Upper lobe of left lung (tissue), 6 donors: ENCODE measurements at regions not wholly inside any gene's neighbourhood (a gene's known extent, or its start where the extent isn't known, plus 50 kb on each side); places are given as distances from the start of the nearest gene placed in this dataset.

Source experiments
- ATAC-seq, 2 donors: fragments of 200-7000 bp; cut with Tn5 transposase; one replicate each; pipeline ENCODE4 v1.9.1; 2022; ENCODE audit warnings: mild to moderate bottlenecking in 2 of 2, moderate library complexity in 2 of 2; ENCODE audit not compliant: low FRiP score in 2 of 2
- DNase-seq, 2 donors: peaks; one replicate each; pipeline ENCODE4 v3.0.0-alpha.2; 2019 to 2020
- H3K27ac ChIP-seq, 4 donors: fragments of 200-600 bp; sonication (generic); one replicate each; pipeline ENCODE4 v1.5.1; 2016 to 2019
- H3K27me3 ChIP-seq, 4 donors: fragments of 200-600 bp; sonication (generic); one replicate each; pipeline ENCODE4 v1.5.1; 2017 to 2019
- H3K36me3 ChIP-seq, 4 donors: fragments of 200-600 bp; sonication (generic); one replicate each; pipeline ENCODE4 v1.5.1; 2016 to 2019
- H3K4me1 ChIP-seq, 4 donors: fragments of 200-600 bp; sonication (generic); one replicate each; pipeline ENCODE4 v1.5.1; 2018 to 2019
- H3K4me3 ChIP-seq, 4 donors: fragments of 200-600 bp; sonication (generic); one replicate each; pipeline ENCODE4 v1.5.1; 2017 to 2019; ENCODE audit warnings: mild to moderate bottlenecking in 2 of 4, moderate library complexity in 1 of 4
- H3K9me3 ChIP-seq, 4 donors: fragments of 200-600 bp; sonication (generic); one replicate each; pipeline ENCODE4 v1.5.1; 2018 to 2019
- CTCF ChIP-seq, 6 experiments: fragments of 450-650 bp in 4 of 6; fragments of 200-600 bp in 2 of 6; sonication (generic) in 2 of 6; IDR thresholded peaks; one replicate each; pipeline ENCODE4 v1.5.1; 2016 to 2019; ENCODE audit warnings: antibody characterized with exemption in 6 of 6
- EP300 ChIP-seq, 4 donors: sonication (generic); formaldehyde crosslinking; IDR thresholded peaks; one replicate each; pipeline ENCODE4 v1.5.1; 2017; ENCODE audit warnings: antibody characterized with exemption in 4 of 4, control low read depth in 2 of 4
- POLR2A ChIP-seq, 4 donors: fragments of 450-650 bp; IDR thresholded peaks; one replicate each; pipeline ENCODE4 v1.5.1; 2016 to 2017; ENCODE audit warnings: antibody characterized with exemption in 4 of 4, mild to moderate bottlenecking in 2 of 4
- POLR2AphosphoS5 ChIP-seq, 2 donors: sonication (generic); formaldehyde crosslinking; IDR thresholded peaks; one replicate each; pipeline ENCODE4 v1.5.1; 2017; ENCODE audit warnings: antibody characterized with exemption in 2 of 2
- WGBS, 2 donors: methylation state at CpG; one replicate each; pipeline ENCODE4 v1.1.5; 2017 to 2018; 5-methylcytosine and 5-hydroxymethylcytosine counted together
- donor health status: DM: no; HTN: no; CAD: no; lungs with moderate emphysema.
- donor health status: DM: no; HTN: yes; CAD: no; lungs with severe emphysema.

DNA sequence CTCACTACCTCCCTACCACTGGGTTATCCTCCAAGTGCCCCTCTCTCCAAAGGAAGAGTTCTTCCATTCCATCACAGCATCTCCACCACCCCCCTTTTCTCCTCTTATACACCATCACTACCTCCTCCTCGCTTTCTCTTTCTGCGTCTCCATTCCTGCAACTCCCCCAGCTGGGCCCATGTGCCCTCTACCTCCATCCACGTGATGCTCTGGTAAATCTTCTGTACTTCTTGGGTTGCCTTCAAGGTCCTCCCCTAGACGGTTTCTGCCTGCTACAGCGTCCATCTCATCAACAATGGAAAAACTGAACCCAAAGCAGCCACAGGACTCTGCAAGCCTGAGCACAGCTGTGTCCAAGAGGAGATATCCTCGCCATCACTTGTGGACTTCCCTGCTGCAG, 129.5 kb upstream of the SLCO3A1 start:
- no peaks in the 10 kb centered on the region for H3K4me1 ChIP-seq
- 76 to 85% methylated on average over 6 of the region's 6 CpGs for WGBS, 2 donors
- TF ChIP-seq POLR2A (IDR thresholded peaks at IDR 0.05), result no peak
- no peak for TF ChIP-seq CTCF (IDR thresholded peaks at IDR 0.05)
- no peak for TF ChIP-seq POLR2AphosphoS5 (IDR thresholded peaks at IDR 0.05)
- no peak for TF ChIP-seq EP300 (IDR thresholded peaks at IDR 0.05)

GRCh38 chr15:91733661-91734060, 119.8 kb upstream of the SLCO3A1 start:
- no peaks in the 10 kb centered on the region for H3K36me3 ChIP-seq
- H3K4me1 ChIP-seq, result no peaks in the 10 kb centered on the region
- no peaks in the 10 kb centered on the region for H3K27me3 ChIP-seq
- 82 to 93% methylated on average over 6 of the region's 6 CpGs for WGBS, 2 donors
- no peak overlapping the region for H3K27ac ChIP-seq
- TF ChIP-seq EP300 (IDR thresholded peaks at IDR 0.05), result no peak
- TF ChIP-seq POLR2A (IDR thresholded peaks at IDR 0.05), result no peak
- TF ChIP-seq CTCF (IDR thresholded peaks at IDR 0.05), result no peak
- TF ChIP-seq POLR2AphosphoS5 (IDR thresholded peaks at IDR 0.05), result no peak
- H3K9me3 ChIP-seq, result no peaks in the 10 kb centered on the region
- H3K4me3 ChIP-seq, result no peak overlapping the region
- DNase-seq, result no peak
- ATAC-seq, result no peak

More for the DNA sequence above, 129.5 kb upstream of the SLCO3A1 start:
- Histone ChIP-seq H3K9me3 (no peaks in the 10 kb centered on the region), H3K27ac (no peak overlapping the region), H3K36me3 (no peaks in the 10 kb centered on the region), H3K4me3 (no peak overlapping the region), H3K27me3 (no peaks in the 10 kb centered on the region)
- ATAC-seq (no peak), DNase-seq (no peak)

DNA sequence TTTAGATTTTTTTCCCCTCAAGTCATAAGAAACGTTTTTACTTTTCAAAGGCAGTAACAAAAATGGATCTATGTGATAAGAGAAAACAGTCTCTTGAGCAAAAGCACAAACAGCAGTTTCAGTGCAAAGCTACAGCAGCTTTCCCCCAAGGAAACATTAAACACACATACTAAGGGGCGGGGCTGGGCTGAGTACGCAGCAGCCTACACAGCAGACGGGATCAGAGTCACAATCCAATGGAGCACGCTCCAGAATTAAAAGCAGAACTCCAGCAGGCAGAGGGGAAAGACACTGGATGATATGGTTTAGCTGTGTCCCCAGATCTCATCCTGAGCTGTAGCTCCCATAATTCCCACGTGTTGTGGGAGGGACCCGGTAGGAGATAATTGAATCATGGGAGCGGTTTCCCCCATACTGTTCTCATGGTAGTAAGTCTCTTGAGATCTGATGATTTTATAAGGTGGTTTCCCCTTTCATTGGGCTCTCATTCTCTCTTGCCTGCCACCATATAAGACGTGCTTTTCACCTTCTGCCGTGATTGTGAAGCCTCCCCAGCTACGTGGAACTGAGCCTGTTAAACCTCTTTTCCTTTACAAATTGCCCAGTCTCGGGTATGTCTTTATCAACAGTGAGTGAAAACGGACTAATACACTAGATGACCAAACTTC, 116.2 kb upstream of the SLCO3A1 start:
- H3K27me3 ChIP-seq, result no peaks in the 10 kb centered on the region
- H3K4me3 ChIP-seq, result no peak overlapping the region
- DNase-seq, result no peak
- H3K4me1 ChIP-seq, result no peaks in the 10 kb centered on the region
- 68 to 69% methylated on average over 13 of the region's 13 CpGs for WGBS, 2 donors
- no peaks in the 10 kb centered on the region for H3K36me3 ChIP-seq
- TF ChIP-seq POLR2AphosphoS5 (IDR thresholded peaks at IDR 0.05) (no peak), EP300 (IDR thresholded peaks at IDR 0.05) (no peak), POLR2A (IDR thresholded peaks at IDR 0.05) (no peak), CTCF (IDR thresholded peaks at IDR 0.05) (no peak)
- H3K9me3 ChIP-seq, result no peaks in the 10 kb centered on the region
- no peak overlapping the region for H3K27ac ChIP-seq
- ATAC-seq, result no peak

DNA sequence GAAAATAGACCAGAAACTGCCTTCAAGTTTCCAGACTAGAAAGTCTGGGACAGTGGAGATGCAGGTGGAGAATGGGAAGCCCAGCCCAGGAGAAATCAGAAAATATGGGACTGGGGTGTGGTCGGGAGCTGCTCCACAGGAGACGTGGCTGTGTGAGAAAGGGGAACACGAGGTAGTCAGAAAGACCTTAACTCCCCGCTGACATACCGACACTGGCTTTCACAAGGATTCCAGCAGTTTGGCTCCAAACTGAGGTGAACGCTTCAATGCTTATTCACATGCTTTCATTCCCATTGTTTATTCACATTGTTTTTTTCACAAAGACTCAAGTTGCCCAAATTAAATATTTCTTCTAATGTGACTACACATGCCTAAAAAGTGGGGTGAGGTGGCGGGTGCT, 111.5 kb upstream of the SLCO3A1 start:
- H3K4me3 ChIP-seq, result no peak overlapping the region
- no peaks in the 10 kb centered on the region for H3K9me3 ChIP-seq
- H3K27ac ChIP-seq, result no peak overlapping the region
- no peaks in the 10 kb centered on the region for H3K4me1 ChIP-seq
- WGBS, 2 donors, result 82 to 85% methylated on average over 7 of the region's 7 CpGs
- no peak for TF ChIP-seq CTCF (IDR thresholded peaks at IDR 0.05)
- no peak for TF ChIP-seq POLR2A (IDR thresholded peaks at IDR 0.05)
- TF ChIP-seq EP300 (IDR thresholded peaks at IDR 0.05), result no peak
- TF ChIP-seq POLR2AphosphoS5 (IDR thresholded peaks at IDR 0.05), result no peak
- no peaks in the 10 kb centered on the region for H3K27me3 ChIP-seq
- DNase-seq, result no peak
- no peaks in the 10 kb centered on the region for H3K36me3 ChIP-seq
- no peak for ATAC-seq

- no peaks in the 10 kb centered on the region for H3K9me3 ChIP-seq
- H3K4me3 ChIP-seq, result no peak overlapping the region
- ATAC-seq (no peak), DNase-seq (no peak)
- no peaks in the 10 kb centered on the region for H3K27me3 ChIP-seq
- H3K4me1 ChIP-seq, result no peaks in the 10 kb centered on the region
- WGBS, 2 donors, result 70 to 75% methylated on average over 2 of the region's 2 CpGs
- no peaks in the 10 kb centered on the region for H3K36me3 ChIP-seq
- no peak overlapping the region for H3K27ac ChIP-seq
- TF ChIP-seq EP300 (IDR thresholded peaks at IDR 0.05) (no peak), CTCF (IDR thresholded peaks at IDR 0.05) (no peak)
Observed at GRCh38 chr15:91751611-91752010, 101.9 kb upstream of the SLCO3A1 start.
